HepG2 (cell line): ENCODE measurements at regions not wholly inside any gene's neighbourhood (a gene's known extent, or its start where the extent isn't known, plus 50 kb on each side); places are given as distances from the start of the nearest gene placed in this dataset.

Experiments
- BHLHE40 ChIP-seq: IDR thresholded peaks from 2 replicates; pipeline ENCODE4 v1.6.1; 2011; ENCODE audit warnings: low read length, improper control_type of control experiment
- CTCF ChIP-seq: sonication (generic); formaldehyde crosslinking; IDR thresholded peaks from 2 replicates; pipeline ENCODE4 v1.5.0; 2020; ENCODE audit warnings: mild to moderate bottlenecking, missing genetic modification reagents, moderate library complexity
- EZH2 ChIP-seq: conservative IDR thresholded peaks from 2 replicates; pipeline ENCODE4 v1.6.1; 2012; ENCODE audit warnings: mild to moderate bottlenecking, low read depth, low read length, moderate library complexity
- KAT7 ChIP-seq: IDR thresholded peaks from 2 replicates; pipeline ENCODE4 v1.6.1; 2018; ENCODE audit warnings: borderline replicate concordance, missing compliant biosample characterization
- MAFK ChIP-seq, 2 experiments: IDR thresholded peaks in 1 of 2; conservative IDR thresholded peaks in 1 of 2; 2 replicates each; pipeline ENCODE4 v1.6.1; 2011; ENCODE audit warnings: improper control_type of control experiment in 2 of 2, low read length in 2 of 2
- SSRP1 ChIP-seq: IDR thresholded peaks from 2 replicates; pipeline ENCODE4 v1.6.1; 2016; ENCODE audit warnings: control low read depth
- ZNF121 ChIP-seq: sonication (generic); formaldehyde crosslinking; IDR thresholded peaks from 2 replicates; pipeline ENCODE4 v1.5.0; 2020; ENCODE audit warnings: mild to moderate bottlenecking, missing genetic modification reagents
- ZNF124 ChIP-seq: sonication (generic); formaldehyde crosslinking; IDR thresholded peaks from 2 replicates; pipeline ENCODE4 v1.4.0; 2020; ENCODE audit warnings: missing genetic modification reagents
- ZNF547 ChIP-seq: sonication (generic); formaldehyde crosslinking; IDR thresholded peaks from 2 replicates; pipeline ENCODE4 v1.5.1; 2020; ENCODE audit warnings: mild to moderate bottlenecking, missing genetic modification reagents
- ZNF609 ChIP-seq: sonication (generic); formaldehyde crosslinking; IDR thresholded peaks from 2 replicates; pipeline ENCODE4 v1.4.0; 2020; ENCODE audit warnings: mild to moderate bottlenecking, missing genetic modification reagents, borderline replicate concordance

GRCh38 chr11:96707273-96707672, 317.5 kb downstream of the JRKL start:
- TF ChIP-seq SSRP1 (CRISPR knock-in tag) (no peak), EZH2 (no peak), CTCF (CRISPR knock-in tag) (no peak), ZNF121 (CRISPR knock-in tag) (no peak), BHLHE40 (no peak), ZNF609 (CRISPR knock-in tag) (no peak), ZNF124 (CRISPR knock-in tag) (no peak), MAFK (conservative IDR thresholded peaks at IDR 0.05 in 1 of 2, IDR thresholded peaks at IDR 0.05 in 1 of 2; ENCODE audit: low read length in 2 of 2) (no peak), KAT7 (CRISPR knock-in tag) (no peak), ZNF547 (no peak)
